ENCODE measurements at regions not wholly inside any gene's neighbourhood (a gene's known extent, or its start where the extent isn't known, plus 50 kb on each side); places are given as distances from the start of the nearest gene placed in this dataset.

GRCh38 chr2:228283491-228284171 lies 102.1 kb upstream of the SPHKAP start:
- no peaks in the 10 kb centered on the region; the same call in 1 of the 2 replicates for H3K9me3 Mint-ChIP-seq
- H3K36me3 Mint-ChIP-seq (ENCODE audit: low read depth), result no peaks in the 10 kb centered on the region
- no peak for TF ChIP-seq CTCF (IDR thresholded peaks at IDR 0.05)
- H3K27me3 Mint-ChIP-seq (ENCODE audit: insufficient read depth), result peaks cover 2% of the 10 kb centered on the region; the same call in 1 of the 2 replicates
- DNase-seq, result no peak
- no peak overlapping the region for H3K27ac Mint-ChIP-seq
- no peak overlapping the region for H3K4me3 Mint-ChIP-seq
- H3K4me1 Mint-ChIP-seq (ENCODE audit: low read depth), result no peaks in the 10 kb centered on the region

DNA sequence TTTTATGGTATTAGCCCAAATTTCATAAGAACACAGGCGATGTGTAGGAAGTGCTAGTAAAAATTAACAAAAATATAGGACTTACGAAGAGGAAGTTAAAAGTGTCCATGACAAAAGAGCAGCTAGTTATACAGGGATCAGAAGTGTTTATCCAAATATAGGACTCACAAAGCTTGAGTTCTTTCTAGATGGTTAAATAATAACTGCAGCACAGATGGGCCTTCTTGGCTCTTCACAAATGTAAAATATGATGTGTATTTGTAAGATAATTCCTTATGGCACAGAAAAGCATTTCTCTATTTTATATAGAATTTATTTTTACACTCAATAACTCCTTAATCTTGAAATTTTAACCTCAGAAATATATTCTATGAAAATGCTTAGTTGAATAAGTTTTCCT lies 100.9 kb upstream of the SPHKAP start:
- Mint-ChIP-seq H3K4me3 (no peak overlapping the region), H3K27me3 (ENCODE audit: insufficient read depth) (peaks cover 2% of the 10 kb centered on the region; the same call in 1 of the 2 replicates), H3K27ac (no peak overlapping the region), H3K4me1 (ENCODE audit: low read depth) (no peaks in the 10 kb centered on the region), H3K36me3 (ENCODE audit: low read depth) (no peaks in the 10 kb centered on the region), H3K9me3 (no peaks in the 10 kb centered on the region; the same call in 1 of the 2 replicates)
- no peak for TF ChIP-seq CTCF (IDR thresholded peaks at IDR 0.05)
- no peak for DNase-seq

GRCh38 chr2:228273159-228273558 lies 91.7 kb upstream of the SPHKAP start:
- Mint-ChIP-seq H3K36me3 (ENCODE audit: low read depth) (no peaks in the 10 kb centered on the region), H3K27ac (no peak overlapping the region), H3K4me1 (ENCODE audit: low read depth) (no peaks in the 10 kb centered on the region), H3K9me3 (no peaks in the 10 kb centered on the region; the same call in 1 of the 2 replicates), H3K4me3 (no peak overlapping the region), H3K27me3 (ENCODE audit: insufficient read depth) (peaks cover 3% of the 10 kb centered on the region; the same call in 1 of the 2 replicates)
- DNase-seq, result no peak
- no peak for TF ChIP-seq CTCF (IDR thresholded peaks at IDR 0.05)

- Mint-ChIP-seq H3K9me3 (peaks cover 3% of the 10 kb centered on the region; the same call in 1 of the 2 replicates), H3K4me3 (no peak overlapping the region), H3K27ac (no peak overlapping the region), H3K4me1 (ENCODE audit: low read depth) (no peaks in the 10 kb centered on the region), H3K27me3 (ENCODE audit: insufficient read depth) (no peaks in the 10 kb centered on the region), H3K36me3 (ENCODE audit: low read depth) (no peaks in the 10 kb centered on the region)
- no peak for TF ChIP-seq CTCF (IDR thresholded peaks at IDR 0.05)
- no peak for DNase-seq
Measured at GRCh38 chr2:228269351-228269750, 87.9 kb upstream of the SPHKAP start.

GRCh38 chr2:228268756-228269155 lies 87.3 kb upstream of the SPHKAP start:
- no peaks in the 10 kb centered on the region for H3K27me3 Mint-ChIP-seq (ENCODE audit: insufficient read depth)
- no peak for TF ChIP-seq CTCF (IDR thresholded peaks at IDR 0.05)
- no peaks in the 10 kb centered on the region for H3K36me3 Mint-ChIP-seq (ENCODE audit: low read depth)
- no peak overlapping the region for H3K4me3 Mint-ChIP-seq
- peaks cover 3% of the 10 kb centered on the region; the same call in 1 of the 2 replicates for H3K9me3 Mint-ChIP-seq
- H3K4me1 Mint-ChIP-seq (ENCODE audit: low read depth), result no peaks in the 10 kb centered on the region
- DNase-seq, result no peak
- no peak overlapping the region for H3K27ac Mint-ChIP-seq
